Non-pigmented ciliary epithelial cell (primary cell): ENCODE measurements at regions not wholly inside any gene's neighbourhood (a gene's known extent, or its start where the extent isn't known, plus 50 kb on each side); places are given as distances from the start of the nearest gene placed in this dataset.
"Not testable (repeated sequence)": the region's sequence is repeated elsewhere in the genome, so short reads cannot be mapped to it uniquely, and the experiment has no call there.

Source experiments
- DNase-seq: peaks from one replicate; pipeline ENCODE4 v3.0.0-alpha.2; 2010; ENCODE audit warnings: low read depth

GRCh38 chr2:87574193-87575119, 173.4 kb upstream of the PLGLB2 start:
- not testable (repeated sequence) for DNase-seq

- not testable (repeated sequence) for DNase-seq
Measured at GRCh38 chr2:87575138-87575537, 172.7 kb upstream of the PLGLB2 start.

- DNase-seq, result not testable (repeated sequence)
Measured at GRCh38 chr2:87577358-87577757, 170.5 kb upstream of the PLGLB2 start.

- DNase-seq, result not testable (repeated sequence)
Measured at GRCh38 chr2:87582152-87582551, 165.7 kb upstream of the PLGLB2 start.

- not testable (repeated sequence) for DNase-seq
Measured at GRCh38 chr2:87582579-87582978, 165.3 kb upstream of the PLGLB2 start.

GRCh38 chr2:87583370-87583769, 164.5 kb upstream of the PLGLB2 start:
- not testable (repeated sequence) for DNase-seq

GRCh38 chr2:87583803-87584202, 164.1 kb upstream of the PLGLB2 start:
- DNase-seq, result not testable (repeated sequence)

- not testable (repeated sequence) for DNase-seq
Measured at GRCh38 chr2:87584268-87584906, 163.5 kb upstream of the PLGLB2 start.

- not testable (repeated sequence) for DNase-seq
Measured at GRCh38 chr2:87587934-87588333, 160.0 kb upstream of the PLGLB2 start.

GRCh38 chr2:87592974-87593373, 154.9 kb upstream of the PLGLB2 start:
- DNase-seq, result not testable (repeated sequence)

- not testable (repeated sequence) for DNase-seq
Measured at GRCh38 chr2:87593784-87594610, 153.9 kb upstream of the PLGLB2 start.

- DNase-seq, result not testable (repeated sequence)
Measured at GRCh38 chr2:87594611-87594992, 153.3 kb upstream of the PLGLB2 start.

- DNase-seq, result not testable (repeated sequence)
Measured at GRCh38 chr2:87595017-87595416, 152.9 kb upstream of the PLGLB2 start.

- DNase-seq, result not testable (repeated sequence)
Measured at GRCh38 chr2:87600961-87601360, 146.9 kb upstream of the PLGLB2 start.

GRCh38 chr2:87602118-87602517, 145.8 kb upstream of the PLGLB2 start:
- not testable (repeated sequence) for DNase-seq

GRCh38 chr2:87602728-87603127, 145.2 kb upstream of the PLGLB2 start:
- not testable (repeated sequence) for DNase-seq

- DNase-seq, result not testable (repeated sequence)
Measured at GRCh38 chr2:87603418-87604278, 144.2 kb upstream of the PLGLB2 start.

- DNase-seq, result not testable (repeated sequence)
Measured at GRCh38 chr2:87604279-87604818, 143.5 kb upstream of the PLGLB2 start.

GRCh38 chr2:87604980-87605379, 142.9 kb upstream of the PLGLB2 start:
- DNase-seq, result not testable (repeated sequence)

GRCh38 chr2:87608377-87609166, 139.3 kb upstream of the PLGLB2 start:
- not testable (repeated sequence) for DNase-seq
